Muscle of back (tissue), 3 donors: ENCODE measurements at regions not wholly inside any gene's neighbourhood (a gene's known extent, or its start where the extent isn't known, plus 50 kb on each side); places are given as distances from the start of the nearest gene placed in this dataset.
A peak's percentile ranks its signal among the peaks of the same experiment; 100 is the strongest.
"Not testable (repeated sequence)": the region's sequence is repeated elsewhere in the genome, so short reads cannot be mapped to it uniquely, and the experiment has no call there.

Source experiments
- DNase-seq, 3 donors: peaks; one replicate each; pipeline versions ENCODE4 v3.0.0 to v3.0.0-alpha.2; 2013

DNA sequence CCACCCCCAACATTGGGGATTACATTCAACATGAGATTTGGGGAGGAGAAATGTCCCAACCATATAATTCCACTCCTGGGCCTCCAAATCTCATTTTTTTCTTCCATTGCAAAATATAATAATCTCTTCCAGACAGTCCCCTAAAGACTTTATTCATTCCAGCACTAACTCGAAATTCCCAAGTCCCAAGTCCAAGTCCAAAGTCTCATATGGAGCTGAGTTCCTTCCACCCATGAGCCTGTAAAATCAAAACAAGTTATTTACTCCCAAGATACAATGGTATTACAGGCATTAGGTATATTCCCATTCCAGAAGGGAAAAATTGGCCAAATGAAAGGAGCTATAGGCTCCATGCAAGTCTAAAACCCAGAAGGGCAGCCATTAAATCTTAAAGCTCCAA, 56.7 kb downstream of the P2RY1 start:
- no peak for DNase-seq

DNA sequence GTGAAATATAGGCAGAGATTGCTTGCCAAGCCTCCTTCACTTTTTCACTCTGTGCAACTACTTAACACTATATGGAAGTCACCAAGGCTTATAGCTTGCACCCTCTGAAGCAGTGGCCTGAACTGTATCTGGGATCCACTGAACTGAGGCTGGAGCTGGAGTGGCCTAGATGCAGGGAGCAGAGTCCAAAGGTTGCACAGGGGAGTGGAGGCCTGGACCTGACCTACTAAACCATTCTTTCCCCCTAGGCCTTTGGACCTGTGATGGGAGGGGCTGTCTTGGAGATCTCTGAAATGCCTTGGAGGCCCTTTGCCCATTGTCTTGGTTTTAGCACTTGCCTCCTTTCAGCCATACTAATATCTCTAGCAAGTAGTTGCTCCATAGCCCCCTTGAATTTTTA, 57.5 kb downstream of the P2RY1 start:
- DNase-seq, result no peak

DNA sequence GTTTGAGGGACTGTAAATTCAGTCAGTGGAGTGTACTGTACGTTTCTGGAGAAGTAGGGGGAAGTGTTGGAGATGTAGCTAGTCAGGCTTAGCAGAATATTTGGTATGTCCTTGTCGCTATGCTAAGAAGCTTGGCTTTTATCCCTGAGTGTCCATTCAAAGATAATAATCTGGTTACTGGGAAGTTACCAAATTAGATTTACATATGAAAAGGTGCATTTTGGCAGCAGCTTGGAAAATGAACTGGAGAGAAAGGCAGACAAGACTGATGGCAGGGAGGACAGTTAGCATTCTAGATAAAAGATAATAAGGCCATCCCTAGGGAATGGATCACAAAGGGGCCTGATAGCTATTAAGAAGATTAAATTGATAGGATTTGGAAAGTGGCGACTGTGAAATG, 58.7 kb downstream of the P2RY1 start:
- no peak for DNase-seq

DNA sequence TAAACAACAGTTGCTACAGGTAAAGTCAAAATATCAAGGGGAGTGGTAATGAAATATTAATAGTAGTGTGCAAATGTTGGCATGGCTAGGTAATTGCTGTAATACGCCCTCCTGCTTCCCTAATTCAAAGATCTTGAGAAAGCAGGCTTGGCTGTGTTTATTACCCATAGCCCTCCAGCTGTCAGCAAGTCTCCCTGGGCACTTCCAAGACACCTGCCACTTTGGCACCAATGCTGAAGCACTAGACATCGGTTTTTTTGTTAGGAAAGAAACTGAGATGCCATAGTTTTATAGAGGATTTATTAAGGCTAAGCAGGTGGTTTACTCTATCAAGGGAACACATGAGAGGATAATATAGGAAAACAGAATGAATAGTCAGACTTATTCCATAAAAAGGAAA, 64.4 kb downstream of the P2RY1 start:
- peak; percentile 7 to 30 (median 11) for DNase-seq

DNA sequence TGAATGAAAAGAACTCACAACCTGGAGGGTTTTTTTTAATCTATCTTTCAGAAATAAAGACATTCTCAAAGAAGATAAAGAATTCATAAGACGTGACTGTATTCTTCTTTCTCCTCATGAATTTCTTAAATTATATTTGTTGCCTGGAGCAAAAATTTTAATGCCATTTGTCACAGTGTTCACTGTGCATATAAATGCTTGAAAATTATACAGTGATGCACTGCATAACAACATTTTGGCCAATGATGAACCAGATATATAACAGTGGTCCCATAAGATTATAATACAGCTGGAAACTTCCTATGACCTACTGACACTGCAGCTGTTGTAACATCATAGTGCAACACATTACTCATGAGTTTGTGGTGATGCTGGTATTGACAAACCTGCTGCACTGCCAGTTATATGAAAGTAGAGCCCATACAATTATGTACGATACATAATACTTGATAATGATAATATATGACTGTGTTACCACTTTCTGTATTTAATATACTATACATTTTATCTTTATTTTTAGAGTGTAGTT, 67.3 kb downstream of the P2RY1 start:
- peak in 1 of 3 donors; percentile 11 for DNase-seq

DNA sequence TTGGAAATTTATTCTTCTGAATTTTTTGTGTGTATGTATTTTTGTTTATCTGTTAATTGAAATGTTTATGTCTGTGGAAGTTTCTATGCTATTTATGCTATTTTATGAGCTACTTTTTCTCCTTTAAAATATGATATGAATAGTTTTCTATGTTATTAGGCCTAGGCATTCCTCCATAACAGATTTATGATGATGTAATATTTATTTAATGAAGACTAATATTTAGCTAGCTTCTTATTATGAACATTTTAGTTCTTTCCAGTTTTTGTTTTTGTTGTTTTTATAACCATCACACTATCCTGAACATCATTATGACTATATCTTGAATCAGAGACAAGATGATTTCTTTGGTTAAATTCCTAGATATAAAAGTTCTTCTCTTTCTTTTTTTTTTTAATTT, 70.7 kb downstream of the P2RY1 start:
- no peak for DNase-seq

DNA sequence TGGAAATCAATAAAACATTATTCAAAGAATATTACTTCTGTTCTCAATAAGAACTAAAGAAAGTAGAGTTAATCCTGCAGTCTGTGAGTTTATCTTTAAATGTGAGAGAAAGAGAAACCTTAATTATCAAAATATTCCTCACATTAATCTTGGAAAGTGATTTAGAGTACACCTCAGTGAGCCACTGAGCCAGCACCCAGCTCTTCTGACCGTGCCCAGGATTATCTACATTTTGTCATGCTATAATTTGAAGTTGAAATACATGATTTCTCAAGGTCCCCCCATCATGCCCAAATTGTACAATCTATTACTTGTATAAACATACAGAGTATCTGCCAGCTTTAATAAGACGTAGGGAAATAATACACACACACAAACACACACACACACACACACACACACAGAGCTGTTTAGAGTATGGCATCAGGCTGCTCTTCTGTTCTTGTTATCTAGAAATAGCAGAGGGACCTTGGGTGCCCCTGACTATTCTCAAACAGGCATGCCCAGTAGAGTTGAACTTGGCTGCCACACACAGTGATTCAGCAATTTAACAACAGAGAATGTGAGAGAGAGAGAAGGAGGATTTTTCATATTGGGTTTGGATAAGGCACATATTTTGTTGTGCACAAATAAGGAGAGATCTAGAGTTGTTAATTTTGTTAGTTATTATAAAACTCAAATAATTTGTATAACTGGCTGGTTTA, 74.4 kb downstream of the P2RY1 start:
- DNase-seq, result no peak

DNA sequence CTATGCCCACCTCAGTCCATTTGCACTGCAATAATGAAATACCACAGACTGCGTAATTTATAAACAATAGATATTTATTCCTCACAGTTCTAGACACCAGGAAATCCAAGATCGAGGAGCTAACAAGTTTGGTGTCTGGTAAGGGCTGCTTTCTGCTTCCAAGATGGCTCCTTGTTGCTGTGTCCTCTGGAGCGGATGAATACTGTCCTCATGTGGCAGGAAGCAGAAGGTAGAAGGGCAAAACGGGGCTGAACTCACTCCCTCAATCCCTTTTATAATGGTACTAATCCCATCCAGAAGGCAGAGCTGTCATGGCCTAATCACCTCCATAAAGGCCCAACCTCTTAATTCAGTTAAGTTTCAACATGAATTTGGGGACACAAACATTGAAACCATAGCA, 75.3 kb downstream of the P2RY1 start:
- no peak for DNase-seq

DNA sequence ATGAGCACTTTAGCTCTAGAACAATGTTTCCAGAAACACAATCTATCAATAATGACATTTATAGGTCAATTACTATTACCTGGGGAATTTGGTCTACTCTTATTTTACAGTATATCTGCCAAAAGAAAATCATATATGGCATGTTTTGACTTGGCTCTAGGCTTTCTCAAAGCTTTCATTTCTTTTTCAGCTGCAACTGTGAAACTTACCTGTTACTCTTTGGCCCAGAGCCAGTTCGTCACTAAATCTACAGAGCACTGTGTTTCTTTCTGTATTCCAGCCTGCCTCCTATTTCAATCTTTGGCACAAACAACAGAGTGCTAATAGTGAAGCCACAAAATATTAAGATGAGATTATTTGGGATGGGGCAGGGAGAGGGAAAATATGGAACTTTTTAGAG, 76.0 kb downstream of the P2RY1 start:
- DNase-seq, result no peak

DNA sequence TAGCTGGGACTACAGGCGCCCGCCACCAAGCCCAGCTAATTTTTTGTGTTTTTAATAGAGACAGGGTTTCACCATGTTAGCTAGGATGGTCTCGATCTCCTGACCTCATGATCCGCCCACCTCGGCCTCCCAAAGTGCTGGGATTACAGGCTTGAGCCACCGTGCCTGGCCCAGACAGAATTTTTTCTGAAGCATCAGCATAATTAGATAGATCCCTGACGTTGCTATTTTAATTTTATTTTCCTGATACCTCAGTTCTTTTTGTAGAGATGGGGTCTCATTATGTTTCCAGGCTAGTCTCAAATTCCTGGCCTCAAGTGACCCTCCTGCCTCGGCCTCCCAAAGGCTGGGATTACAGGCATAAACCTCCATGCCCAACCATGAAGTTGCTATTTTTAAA, 79.8 kb downstream of the P2RY1 start:
- not testable (repeated sequence) for DNase-seq

DNA sequence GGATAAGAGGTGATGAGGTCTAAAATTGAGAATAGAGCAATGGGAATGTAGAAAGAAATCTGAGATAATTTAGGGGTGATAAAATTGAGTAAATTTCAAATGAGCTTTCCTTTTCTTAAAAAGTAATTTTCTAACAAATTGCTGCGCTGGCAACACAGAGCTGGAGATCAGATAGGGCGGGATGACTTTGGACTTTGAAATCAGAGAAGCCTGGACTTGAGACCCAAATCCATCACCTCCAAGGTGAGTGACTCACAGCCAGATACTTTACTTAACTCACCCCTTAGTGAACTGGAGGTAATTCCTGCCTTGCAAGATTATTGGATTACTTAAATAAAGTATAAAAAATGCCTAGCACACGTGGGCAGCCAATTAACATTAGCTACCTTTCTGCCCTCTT, 80.8 kb downstream of the P2RY1 start:
- no peak for DNase-seq

DNA sequence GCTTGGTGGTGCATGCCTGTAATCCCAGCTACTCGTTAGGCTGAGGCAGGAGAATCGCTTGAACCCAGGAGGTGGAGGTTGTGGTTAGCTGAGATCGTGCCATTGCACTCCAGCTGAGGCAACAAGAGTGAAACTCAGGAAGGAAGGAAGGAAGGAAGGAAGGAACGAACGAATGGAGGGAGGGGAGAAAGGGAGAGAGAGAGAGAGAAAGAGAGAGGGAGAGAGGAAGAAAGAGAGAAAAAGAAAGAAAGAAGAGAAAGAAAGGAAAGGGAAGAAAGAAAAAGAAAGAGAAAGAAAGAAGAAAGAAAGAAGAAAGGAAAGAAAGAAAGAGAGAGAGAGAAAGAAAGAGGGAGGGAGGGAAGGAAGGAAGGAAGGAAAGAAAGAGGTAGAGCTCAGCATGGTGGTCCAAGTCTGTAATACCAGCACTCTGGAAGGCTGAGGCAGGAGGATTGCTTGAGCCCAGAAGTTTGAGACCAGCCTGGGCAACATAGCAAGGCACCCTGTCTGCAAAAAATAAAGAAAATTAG, 81.9 kb downstream of the P2RY1 start:
- DNase-seq, result no peak

DNA sequence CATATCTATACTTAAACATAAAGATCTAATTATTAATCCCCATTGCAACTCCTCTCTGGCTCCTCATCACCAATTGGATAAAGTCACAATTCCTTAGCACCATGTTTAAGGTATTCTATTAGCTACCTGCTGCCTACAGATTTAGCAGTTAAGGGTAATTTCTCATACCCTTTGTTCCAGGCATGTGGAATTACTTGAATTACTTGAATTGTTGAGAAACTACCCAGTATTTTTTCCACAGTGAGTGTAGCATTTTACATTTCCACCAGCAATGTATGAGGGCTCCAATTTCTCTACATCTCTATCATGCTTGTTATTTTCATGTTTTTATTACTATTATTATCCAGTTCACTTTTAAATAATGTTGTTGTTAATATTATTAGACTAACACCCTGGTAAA, 86.4 kb downstream of the P2RY1 start:
- DNase-seq, result no peak

DNA sequence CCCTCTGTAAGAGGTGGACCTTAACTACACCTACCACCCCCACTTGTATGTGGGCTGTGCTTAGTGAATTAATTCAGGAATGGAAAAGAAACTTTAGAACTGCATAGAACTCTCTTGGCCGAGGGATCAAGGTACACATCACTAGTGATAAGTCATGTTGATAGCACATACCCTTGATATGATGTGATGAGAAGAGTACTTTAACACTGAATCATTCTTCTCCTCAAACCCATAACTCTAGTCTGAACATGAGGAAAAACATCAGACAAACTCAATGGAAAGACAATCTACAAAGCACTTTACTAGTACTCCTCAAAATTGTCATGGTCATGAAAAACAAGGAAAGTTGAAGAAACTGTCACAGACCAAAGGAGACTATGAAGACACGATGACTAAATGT, 87.6 kb downstream of the P2RY1 start:
- DNase-seq, result no peak

DNA sequence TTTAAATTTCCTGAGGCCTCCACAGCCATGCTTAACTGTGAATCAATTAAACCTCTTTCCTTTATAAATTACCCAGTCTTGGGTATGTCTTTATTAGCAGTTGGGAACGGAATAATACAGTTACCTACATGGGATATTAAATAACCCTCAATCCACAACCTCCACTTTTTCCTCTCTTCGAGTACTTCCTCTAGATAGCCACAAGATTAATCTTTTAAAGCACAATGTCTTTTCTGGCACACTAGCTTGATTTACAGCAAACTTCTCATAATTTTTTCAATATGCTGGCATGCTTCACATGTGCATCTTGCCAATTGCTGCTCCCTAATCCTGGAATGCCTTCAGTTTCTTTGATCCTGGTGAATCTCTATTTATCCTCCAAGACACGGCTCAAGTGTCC, 92.2 kb downstream of the P2RY1 start:
- DNase-seq, result no peak

DNA sequence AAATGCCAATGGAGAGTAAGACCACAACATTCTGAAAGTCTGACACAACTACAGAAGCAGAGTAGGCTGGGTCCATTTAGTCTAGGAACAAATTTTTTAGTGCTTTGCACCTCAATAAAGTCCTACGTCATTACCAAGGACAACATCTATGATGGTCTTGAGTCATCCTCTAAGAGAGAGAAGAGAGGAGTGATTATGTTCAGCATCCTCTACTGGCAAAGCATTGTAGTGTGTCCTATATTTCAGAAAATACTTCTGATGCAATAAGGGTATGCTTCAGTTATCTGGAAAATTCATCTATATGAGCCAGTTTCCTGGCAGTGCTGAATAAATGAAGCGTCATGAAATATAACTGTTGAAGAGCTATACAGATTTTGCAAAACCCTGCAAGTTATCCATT, 95.6 kb downstream of the P2RY1 start:
- no peak for DNase-seq

DNA sequence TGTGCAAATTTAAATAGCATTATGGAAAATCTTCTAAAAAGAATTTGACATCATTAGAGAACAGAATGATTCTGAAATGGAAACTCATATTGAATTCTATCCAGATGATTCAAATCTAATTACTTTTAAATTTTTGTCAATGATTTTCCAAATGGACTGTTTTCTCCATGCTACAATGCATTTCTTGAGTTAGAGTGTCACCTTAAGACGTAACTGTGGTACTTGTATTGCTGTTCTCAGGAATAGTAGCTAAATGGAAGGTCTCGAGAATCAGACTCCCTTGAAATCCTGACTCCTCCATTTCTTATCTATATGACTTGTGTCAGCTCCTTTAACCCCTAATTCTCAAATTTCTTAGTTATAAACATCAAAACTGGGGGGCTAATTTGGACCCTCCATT, 102.3 kb downstream of the P2RY1 start:
- DNase-seq, result no peak

DNA sequence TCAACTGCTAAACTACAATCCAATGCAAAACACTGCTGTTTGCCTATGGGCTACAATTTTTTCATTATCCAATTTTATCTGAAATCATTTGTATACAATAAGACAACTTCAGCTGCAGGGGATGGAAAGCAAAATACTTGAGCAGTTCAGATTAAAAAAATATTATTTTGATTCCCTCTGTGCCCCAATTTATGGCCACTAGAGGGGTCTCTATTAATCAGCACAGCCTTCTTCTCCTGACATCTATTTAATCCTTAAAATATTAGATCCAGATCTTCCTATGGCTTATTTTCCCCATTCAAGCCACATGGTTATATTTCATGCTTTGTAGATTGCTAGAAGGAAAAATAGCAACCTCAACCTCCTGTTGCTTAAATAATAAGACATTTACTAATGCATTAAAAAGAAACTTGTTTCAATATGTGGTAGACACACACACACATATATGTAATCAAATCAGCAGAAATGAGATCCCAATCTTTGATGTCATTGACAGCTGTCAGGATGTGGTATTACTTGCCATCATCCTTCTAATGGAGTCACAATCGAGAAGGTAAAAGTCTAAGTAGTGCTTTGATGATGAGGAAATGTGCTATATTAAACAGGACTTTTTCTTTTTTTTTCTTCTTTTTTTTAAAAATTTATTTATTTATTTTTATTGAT, 104.2 kb downstream of the P2RY1 start:
- DNase-seq, result no peak

DNA sequence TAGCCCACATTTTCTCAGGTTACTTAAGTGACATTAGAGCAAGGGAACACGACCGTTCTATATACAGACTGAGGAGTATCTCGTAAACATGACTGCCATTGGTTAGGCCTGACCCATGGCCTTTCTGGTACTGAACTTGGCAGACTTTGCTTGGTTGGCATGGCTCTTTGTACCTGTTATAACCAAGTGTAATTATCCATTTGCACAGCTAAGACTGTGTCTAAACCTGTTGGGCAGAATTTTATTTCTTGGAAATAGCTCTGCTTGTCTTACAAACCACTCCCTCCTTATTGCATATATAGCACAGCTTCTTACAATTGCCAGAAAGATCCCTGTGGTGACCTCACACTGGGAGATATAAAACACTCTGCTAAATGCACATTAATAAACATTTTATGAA, 106.9 kb downstream of the P2RY1 start:
- DNase-seq, result no peak

DNA sequence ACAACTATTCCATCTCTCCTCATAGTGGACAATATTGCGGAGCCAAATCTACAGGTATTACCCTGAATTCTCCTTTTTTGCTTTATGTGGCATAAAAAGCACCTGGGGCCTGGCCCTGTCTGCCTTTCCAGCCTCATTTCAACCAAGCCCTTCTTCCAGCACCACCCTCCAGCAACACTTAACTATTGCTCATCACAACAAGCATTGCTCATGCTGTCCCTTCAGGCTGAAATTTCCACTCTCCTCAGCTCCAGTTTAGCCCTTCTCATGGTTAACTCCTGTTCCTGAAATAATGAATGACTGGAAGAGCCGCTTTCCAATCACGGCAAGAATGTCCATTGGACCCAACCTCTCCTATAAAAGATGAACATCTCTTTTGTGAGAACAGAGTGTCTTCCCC, 107.4 kb downstream of the P2RY1 start:
- DNase-seq, result peak in 1 of 3 donors; percentile 24

DNA sequence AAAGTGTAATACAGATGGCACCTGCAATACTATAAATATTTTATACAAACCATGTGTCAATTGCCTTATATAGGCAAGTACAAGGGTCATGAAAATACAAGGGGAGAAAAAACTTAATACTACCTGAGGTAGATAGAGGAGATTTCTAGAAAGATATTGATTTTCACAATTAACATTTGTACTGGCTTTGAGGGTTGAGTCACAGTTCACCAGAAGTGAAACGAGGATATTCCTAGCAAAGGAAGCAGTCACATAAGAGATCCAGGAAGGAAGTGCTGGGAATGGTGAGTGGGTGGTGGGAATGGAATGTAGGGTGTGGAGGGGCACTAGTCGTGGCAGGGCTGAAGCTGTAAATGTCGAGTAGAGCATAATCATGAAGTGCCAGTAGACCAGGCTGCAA, 108.7 kb downstream of the P2RY1 start:
- DNase-seq, result no peak

DNA sequence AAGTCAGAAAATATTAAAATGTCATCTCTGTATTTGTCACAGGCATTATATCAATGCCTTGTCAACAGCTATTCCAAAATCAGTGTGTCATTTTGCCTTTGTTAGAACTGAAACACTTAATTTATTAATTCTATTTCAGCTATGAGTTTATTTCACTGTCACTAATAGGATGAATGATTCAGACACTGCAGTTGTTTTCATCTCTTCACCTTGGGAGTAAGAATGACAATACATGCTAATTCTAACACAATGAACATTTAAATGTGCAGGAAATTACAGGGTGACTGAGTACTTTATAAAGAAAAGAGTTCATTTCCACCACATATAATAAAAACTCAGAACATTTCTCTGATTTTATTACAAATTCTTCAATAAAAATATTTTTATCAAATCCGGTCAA, 109.7 kb downstream of the P2RY1 start:
- no peak for DNase-seq

DNA sequence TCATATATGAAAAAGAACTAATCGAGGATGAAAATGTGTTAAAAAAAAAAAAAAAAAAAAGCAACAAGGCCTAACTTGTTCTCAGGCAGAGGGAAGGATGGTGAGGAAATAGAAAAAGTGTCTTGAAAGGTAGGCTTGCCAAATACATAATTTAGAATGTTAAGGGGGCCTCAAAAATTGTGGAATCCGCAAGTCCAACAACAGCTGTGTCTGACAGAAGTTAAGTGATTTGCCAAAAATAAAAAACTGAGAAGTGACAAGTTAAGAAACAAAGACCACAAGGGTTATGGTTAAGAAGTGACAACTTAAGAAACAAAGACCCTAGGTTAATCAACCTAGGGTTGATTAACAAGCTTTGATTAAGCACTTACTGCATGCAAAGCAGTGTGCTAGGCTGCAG, 110.6 kb downstream of the P2RY1 start:
- no peak for DNase-seq

DNA sequence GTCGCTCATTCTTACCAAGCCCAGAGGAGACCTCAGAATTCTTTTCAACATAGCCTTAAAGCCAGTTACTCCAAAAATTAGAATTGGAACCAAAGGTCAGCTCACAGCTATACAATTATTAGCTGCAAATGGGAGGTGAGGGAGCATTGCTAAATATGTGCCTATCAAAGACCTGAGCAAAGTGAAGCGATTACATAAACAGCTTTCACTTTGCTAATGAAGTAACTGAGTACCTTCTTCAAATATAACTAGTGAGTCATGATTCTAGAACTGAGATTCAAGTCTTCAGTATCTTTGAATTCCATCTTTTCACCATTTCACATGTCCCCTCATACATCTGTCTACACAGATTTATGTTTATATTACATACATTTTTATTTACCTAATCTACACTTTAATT, 122.6 kb downstream of the P2RY1 start:
- DNase-seq, result no peak
